KMS-11 (cell line): ENCODE measurements at regions not wholly inside any gene's neighbourhood (a gene's known extent, or its start where the extent isn't known, plus 50 kb on each side); places are given as distances from the start of the nearest gene placed in this dataset.

ENCODE experiments used
- H2AFZ ChIP-seq: fragments of 200-600 bp; sonication (generic); 2 replicates; pipeline ENCODE4 v1.6.1; 2016; ENCODE audit warnings: antibody characterized with exemption, mixed run types, low read depth
- H3K27ac ChIP-seq: fragments of 200-600 bp; sonication (generic); 2 replicates; pipeline ENCODE4 v1.6.1; 2016; ENCODE audit warnings: mild to moderate bottlenecking, mixed run types
- H3K27me3 ChIP-seq: fragments of 200-600 bp; sonication (generic); 2 replicates; pipeline ENCODE4 v1.6.1; 2017; ENCODE audit warnings: mild to moderate bottlenecking, low read depth, mixed run types, moderate library complexity; ENCODE audit not compliant: insufficient read depth
- H3K36me3 ChIP-seq: fragments of 200-600 bp; sonication (generic); 2 replicates; pipeline ENCODE4 v1.6.1; 2017; ENCODE audit warnings: mild to moderate bottlenecking, mixed run types; ENCODE audit not compliant: insufficient read depth
- H3K4me1 ChIP-seq: fragments of 200-600 bp; sonication (generic); 2 replicates; pipeline ENCODE4 v1.6.1; 2016; ENCODE audit warnings: mild to moderate bottlenecking, low read depth, mixed run types; ENCODE audit not compliant: poor library complexity, severe bottlenecking
- H3K4me2 ChIP-seq: fragments of 200-600 bp; sonication (generic); 2 replicates; pipeline ENCODE4 v1.7.0; 2016; ENCODE audit warnings: mild to moderate bottlenecking, mixed run types
- H3K4me3 ChIP-seq: fragments of 200-600 bp; sonication (generic); IDR thresholded peaks from 2 replicates; pipeline ENCODE4 v1.6.1; 2017; ENCODE audit warnings: low read depth, low read length, mixed read lengths; ENCODE audit not compliant: insufficient read depth
- H3K79me2 ChIP-seq: fragments of 200-600 bp; sonication (generic); 2 replicates; pipeline ENCODE4 v1.6.1; 2016; ENCODE audit warnings: low read depth, mixed run types; ENCODE audit not compliant: insufficient read depth
- H3K9ac ChIP-seq: fragments of 200-600 bp; sonication (generic); 2 replicates; pipeline ENCODE4 v1.6.1; 2016; ENCODE audit warnings: mild to moderate bottlenecking, mixed run types
- H4K20me1 ChIP-seq: fragments of 200-600 bp; sonication (generic); 2 replicates; pipeline ENCODE4 v1.6.1; 2016; ENCODE audit warnings: mild to moderate bottlenecking, mixed run types; ENCODE audit not compliant: insufficient read depth
- CTCF ChIP-seq: fragments of 200-600 bp; sonication (generic); conservative IDR thresholded peaks from 2 replicates; pipeline ENCODE4 v1.6.1; 2017; ENCODE audit warnings: low read depth, mild to moderate bottlenecking, antibody characterized with exemption, low read length, moderate library complexity, mixed read lengths

- Histone ChIP-seq H3K9ac (no peak overlapping the region), H3K79me2 (no peaks in the 10 kb centered on the region), H2AFZ (no peak overlapping the region), H3K4me3 (peak overlapping the region; percentile 68), H3K27me3 (no peaks in the 10 kb centered on the region), H3K4me1 (no peaks in the 10 kb centered on the region), H3K4me2 (no peak overlapping the region), H3K27ac (no peak overlapping the region), H4K20me1 (no peaks in the 10 kb centered on the region), H3K36me3 (no peaks in the 10 kb centered on the region)
- no peak for TF ChIP-seq CTCF
These were observed 630.9 kb downstream of the NYAP2 start for GRCh38 chr2:226030369-226030768.

- Histone ChIP-seq H3K4me3 (no peak overlapping the region), H3K4me2 (no peak overlapping the region), H3K27ac (no peak overlapping the region), H3K9ac (no peak overlapping the region), H3K4me1 (no peaks in the 10 kb centered on the region), H3K27me3 (no peaks in the 10 kb centered on the region), H3K79me2 (no peaks in the 10 kb centered on the region), H2AFZ (no peak overlapping the region), H3K36me3 (no peaks in the 10 kb centered on the region), H4K20me1 (no peaks in the 10 kb centered on the region)
- no peak for TF ChIP-seq CTCF
These were observed 624.4 kb downstream of the NYAP2 start for GRCh38 chr2:226023946-226024345.

DNA sequence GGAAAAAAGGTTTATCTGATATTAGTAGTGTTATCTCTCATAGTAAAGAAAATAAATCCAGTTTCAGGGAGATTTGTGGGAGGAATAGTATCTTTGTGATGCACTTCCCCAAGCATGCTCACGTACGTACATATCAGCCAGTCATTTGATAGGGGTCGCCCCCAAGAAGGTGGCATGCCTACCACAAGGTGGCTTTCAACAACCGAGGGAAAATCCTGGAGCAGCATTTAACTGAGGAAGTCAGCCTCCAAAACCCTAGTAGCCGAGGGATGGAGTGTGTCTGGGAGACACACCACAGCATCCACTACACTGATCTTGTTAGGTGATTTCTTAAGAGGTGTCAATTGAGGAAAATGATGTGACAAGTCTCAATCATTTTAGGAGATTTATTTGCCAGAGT, 623.9 kb downstream of the NYAP2 start:
- H3K4me2 ChIP-seq: no peak overlapping the region
- no peaks in the 10 kb centered on the region for H3K27me3 ChIP-seq
- no peak overlapping the region for H3K9ac ChIP-seq
- no peak for TF ChIP-seq CTCF
- no peak overlapping the region for H3K4me3 ChIP-seq
- no peaks in the 10 kb centered on the region for H3K36me3 ChIP-seq
- no peaks in the 10 kb centered on the region for H3K79me2 ChIP-seq
- H3K27ac ChIP-seq: no peak overlapping the region
- H2AFZ ChIP-seq: no peak overlapping the region
- H4K20me1 ChIP-seq: no peaks in the 10 kb centered on the region
- H3K4me1 ChIP-seq: no peaks in the 10 kb centered on the region

- Histone ChIP-seq H3K4me3 (no peak overlapping the region), H3K4me2 (no peak overlapping the region), H3K27me3 (no peaks in the 10 kb centered on the region), H3K27ac (no peak overlapping the region), H3K36me3 (no peaks in the 10 kb centered on the region), H4K20me1 (no peaks in the 10 kb centered on the region), H3K4me1 (no peaks in the 10 kb centered on the region), H3K79me2 (no peaks in the 10 kb centered on the region), H3K9ac (no peak overlapping the region), H2AFZ (no peak overlapping the region)
- TF ChIP-seq CTCF: no peak
These were observed 621.4 kb downstream of the NYAP2 start for GRCh38 chr2:226020956-226021355.

DNA sequence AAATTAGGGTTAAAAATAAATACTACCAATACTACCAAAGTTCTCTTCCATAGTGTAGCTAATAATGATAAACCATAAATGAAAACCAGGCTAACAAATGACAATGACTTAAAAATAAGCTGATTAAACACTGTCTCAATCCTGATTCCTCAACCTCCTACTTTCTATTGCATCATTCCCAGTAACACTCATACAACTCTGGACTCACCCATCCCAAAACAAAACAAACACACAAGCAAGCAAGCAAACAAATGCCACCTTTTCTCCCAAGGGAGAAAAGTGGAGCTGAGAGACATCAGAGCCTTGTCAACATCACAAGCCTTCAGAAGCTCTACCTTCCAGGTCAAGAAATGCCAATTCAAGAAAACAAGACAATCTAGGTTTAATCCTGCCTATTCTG, 620.7 kb downstream of the NYAP2 start:
- no peak for TF ChIP-seq CTCF
- H3K9ac ChIP-seq: no peak overlapping the region
- no peak overlapping the region for H3K4me2 ChIP-seq
- no peaks in the 10 kb centered on the region for H3K27me3 ChIP-seq
- no peaks in the 10 kb centered on the region for H4K20me1 ChIP-seq
- no peaks in the 10 kb centered on the region for H3K79me2 ChIP-seq
- no peaks in the 10 kb centered on the region for H3K4me1 ChIP-seq
- no peaks in the 10 kb centered on the region for H3K36me3 ChIP-seq
- no peak overlapping the region for H2AFZ ChIP-seq
- H3K27ac ChIP-seq: no peak overlapping the region
- H3K4me3 ChIP-seq: no peak overlapping the region
